DMS79 (cell line): ENCODE measurements at regions not wholly inside any gene's neighbourhood (a gene's known extent, or its start where the extent isn't known, plus 50 kb on each side); places are given as distances from the start of the nearest gene placed in this dataset.

ENCODE experiments used
- DNase-seq: peaks from one replicate; lab custom pipeline; 2025; lab: John Stamatoyannopoulos, UW

GRCh38 chr5:69030358-69031062 lies 63.3 kb upstream of the SLC30A5 start:
- DNase-seq: no peak

GRCh38 chr5:69032009-69032408 lies 61.8 kb upstream of the SLC30A5 start:
- DNase-seq: no peak

GRCh38 chr5:69033690-69034089 lies 60.1 kb upstream of the SLC30A5 start:
- DNase-seq: no peak

- DNase-seq: no peak
Observed at GRCh38 chr5:69034898-69035297, 58.9 kb upstream of the SLC30A5 start.

- DNase-seq: no peak
Observed at GRCh38 chr5:69035665-69036064, 58.1 kb upstream of the SLC30A5 start.

GRCh38 chr5:69038539-69038938 lies 55.3 kb upstream of the SLC30A5 start:
- no peak for DNase-seq

GRCh38 chr5:69039829-69040228 lies 54.0 kb upstream of the SLC30A5 start:
- DNase-seq: no peak

- DNase-seq: no peak
Observed at GRCh38 chr5:69042500-69042899, 51.3 kb upstream of the SLC30A5 start.

GRCh38 chr5:69042915-69043654 lies 50.7 kb upstream of the SLC30A5 start:
- peak; percentile 66 for DNase-seq

GRCh38 chr5:69043655-69043996 lies 50.2 kb upstream of the SLC30A5 start:
- DNase-seq: peak; percentile 14
